ENCODE measurements at regions not wholly inside any gene's neighbourhood (a gene's known extent, or its start where the extent isn't known, plus 50 kb on each side); places are given as distances from the start of the nearest gene placed in this dataset.

DNA sequence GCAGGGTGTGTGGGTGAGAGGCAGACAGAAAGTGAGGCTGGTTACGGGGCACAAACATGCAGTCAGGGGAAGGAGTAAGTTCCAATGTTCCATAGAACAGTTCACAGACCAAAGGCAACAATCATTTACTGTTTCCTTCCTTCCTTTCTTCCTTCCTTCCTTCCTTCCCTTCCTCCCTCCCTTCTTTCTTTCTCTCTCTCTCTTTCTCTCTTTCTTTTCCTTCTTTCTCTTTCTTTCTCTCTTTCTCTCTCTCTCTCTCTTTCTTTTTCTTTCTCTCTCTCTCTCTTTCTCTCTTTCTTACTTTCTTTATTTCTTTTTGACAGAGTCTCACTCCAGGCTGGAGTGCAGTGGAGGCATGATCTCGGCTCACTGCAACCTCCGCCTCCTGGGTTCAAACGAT lies 125.8 kb upstream of the LPCAT1 start:
- TF ChIP-seq TCF7L2 (IDR thresholded peaks at IDR 0.05; ENCODE audit: low read depth, low read length) (no peak), REST (IDR thresholded peaks at IDR 0.05; ENCODE audit: insufficient read depth in 1 of 2, low read depth in 2 of 2, low read length in 1 of 2) (no peak), SIN3A (IDR thresholded peaks at IDR 0.05; ENCODE audit: borderline replicate concordance, insufficient read depth, low read depth, low read length) (no peak), POLR2AphosphoS5 (IDR thresholded peaks at IDR 0.05; ENCODE audit: low read depth, low read length) (no peak)
- TF ChIP-seq, protein P1, sequence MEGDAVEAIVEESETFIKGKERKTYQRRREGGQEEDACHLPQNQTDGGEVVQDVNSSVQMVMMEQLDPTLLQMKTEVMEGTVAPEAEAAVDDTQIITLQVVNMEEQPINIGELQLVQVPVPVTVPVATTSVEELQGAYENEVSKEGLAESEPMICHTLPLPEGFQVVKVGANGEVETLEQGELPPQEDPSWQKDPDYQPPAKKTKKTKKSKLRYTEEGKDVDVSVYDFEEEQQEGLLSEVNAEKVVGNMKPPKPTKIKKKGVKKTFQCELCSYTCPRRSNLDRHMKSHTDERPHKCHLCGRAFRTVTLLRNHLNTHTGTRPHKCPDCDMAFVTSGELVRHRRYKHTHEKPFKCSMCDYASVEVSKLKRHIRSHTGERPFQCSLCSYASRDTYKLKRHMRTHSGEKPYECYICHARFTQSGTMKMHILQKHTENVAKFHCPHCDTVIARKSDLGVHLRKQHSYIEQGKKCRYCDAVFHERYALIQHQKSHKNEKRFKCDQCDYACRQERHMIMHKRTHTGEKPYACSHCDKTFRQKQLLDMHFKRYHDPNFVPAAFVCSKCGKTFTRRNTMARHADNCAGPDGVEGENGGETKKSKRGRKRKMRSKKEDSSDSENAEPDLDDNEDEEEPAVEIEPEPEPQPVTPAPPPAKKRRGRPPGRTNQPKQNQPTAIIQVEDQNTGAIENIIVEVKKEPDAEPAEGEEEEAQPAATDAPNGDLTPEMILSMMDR (IDR thresholded peaks at IDR 0.05) = no peak
- no peak overlapping the region for H3K4me3 ChIP-seq (ENCODE audit: low read depth in 2 of 2, low read length in 2 of 2)
- in situ Hi-C loops (cut with HindIII; ENCODE audit: low pct_unique_long_range_greater_than_20kb, low sequenced_read_pairs) (no loop called here), intact Hi-C loops (cut with micrococcal nuclease; ENCODE audit: unreplicated experiment) (loop anchor here (10.0 kb wide), 2 partner anchors 55 to 475 kb away; no protein-coding TSS in a partner anchor)
- ChIA-PET CTCF (no interaction called here), POLR2A (no interaction called here)
- no TSS peak for BruUV-seq (replicated peaks)
- no peak overlapping the region for H3K27ac ChIP-seq (ENCODE audit: low read length)
- no peak for DNase-seq (ENCODE audit: low read depth, low spot score)
- no peak for ATAC-seq
- H3K9me3 ChIP-seq (ENCODE audit: control insufficient read depth, insufficient read depth, low read depth, low read length) = no peaks in the 10 kb centered on the region
- no peaks in the 10 kb centered on the region for H3K27me3 ChIP-seq (ENCODE audit: control insufficient read depth, insufficient read depth, low read length)
- peaks cover 11% of the 10 kb centered on the region for H3K4me1 ChIP-seq (ENCODE audit: control insufficient read depth, insufficient read depth, low read length)
- H3K36me3 ChIP-seq (ENCODE audit: control insufficient read depth, insufficient read depth, low read length) = no peaks in the 10 kb centered on the region

DNA sequence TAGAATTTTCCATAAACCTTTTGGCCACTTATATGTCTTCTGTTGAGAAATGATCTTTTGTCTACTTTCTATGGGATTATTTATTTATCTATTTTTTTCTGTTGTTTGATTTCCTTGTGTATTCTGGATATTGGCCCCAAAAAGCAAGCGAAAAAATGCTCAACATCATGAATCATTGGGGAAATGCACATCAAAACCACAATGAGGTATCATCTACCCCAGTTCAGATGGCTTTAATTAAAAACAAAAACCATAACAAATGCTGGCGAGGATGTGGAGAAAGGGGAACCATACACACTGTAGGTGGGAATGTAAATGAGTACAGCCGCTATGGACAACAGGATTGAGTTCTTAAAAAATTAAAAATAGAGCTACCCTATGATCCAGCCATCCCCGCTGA lies 125.0 kb upstream of the LPCAT1 start:
- Histone ChIP-seq H3K4me1 (ENCODE audit: control insufficient read depth, insufficient read depth, low read length) (peaks cover 11% of the 10 kb centered on the region), H3K9me3 (ENCODE audit: control insufficient read depth, insufficient read depth, low read depth, low read length) (no peaks in the 10 kb centered on the region), H3K36me3 (ENCODE audit: control insufficient read depth, insufficient read depth, low read length) (no peaks in the 10 kb centered on the region), H3K27me3 (ENCODE audit: control insufficient read depth, insufficient read depth, low read length) (peaks cover 4% of the 10 kb centered on the region), H3K27ac (ENCODE audit: low read length) (no peak overlapping the region), H3K4me3 (ENCODE audit: low read depth in 2 of 2, low read length in 2 of 2) (no peak overlapping the region)
- in situ Hi-C loops (cut with HindIII; ENCODE audit: low pct_unique_long_range_greater_than_20kb, low sequenced_read_pairs) = no loop called here
- POLR2A ChIA-PET = no interaction called here
- CTCF ChIA-PET = no interaction called here
- BruUV-seq (replicated peaks) = no TSS peak
- ATAC-seq = no peak
- no peak for DNase-seq (ENCODE audit: low read depth, low spot score)
- TF ChIP-seq, protein P1 (IDR thresholded peaks at IDR 0.05) = no peak
- TF ChIP-seq SIN3A (IDR thresholded peaks at IDR 0.05; ENCODE audit: borderline replicate concordance, insufficient read depth, low read depth, low read length) = no peak
- no peak for TF ChIP-seq POLR2AphosphoS5 (IDR thresholded peaks at IDR 0.05; ENCODE audit: low read depth, low read length)
- TF ChIP-seq REST (IDR thresholded peaks at IDR 0.05; ENCODE audit: insufficient read depth in 1 of 2, low read depth in 2 of 2, low read length in 1 of 2) = no peak
- TF ChIP-seq TCF7L2 (IDR thresholded peaks at IDR 0.05; ENCODE audit: low read depth, low read length) = no peak
- intact Hi-C loops (cut with micrococcal nuclease; ENCODE audit: unreplicated experiment) = loop anchor here (10.0 kb wide), 2 partner anchors 54 to 474 kb away; no protein-coding TSS in a partner anchor

Data from Panc1 (cell line).